GM23338 (cell line): ENCODE measurements at regions not wholly inside any gene's neighbourhood (a gene's known extent, or its start where the extent isn't known, plus 50 kb on each side); places are given as distances from the start of the nearest gene placed in this dataset.

Experiments used
- ATAC-seq: fragments of 200-7000 bp; cut with Tn5 transposase; 3 replicates; pipeline ENCODE4 v1.9.1; 2020
- DNase-seq: peaks from one replicate; pipeline ENCODE4 v3.0.0-alpha.2; 2015; ENCODE audit warnings: low spot score
- H2AFZ ChIP-seq: fragments of 200-600 bp; sonication (generic); 2 replicates; pipeline ENCODE4 v1.8.0; 2016; ENCODE audit warnings: antibody characterized with exemption, mild to moderate bottlenecking, moderate library complexity
- H3F3A ChIP-seq: fragments of 200-600 bp; sonication (generic); replicated peaks from 2 replicates; pipeline ENCODE4 v1.8.0; 2017; ENCODE audit warnings: antibody characterized with exemption, mixed run types, low read depth
- H3K27ac ChIP-seq: fragments of 200-600 bp; sonication (generic); 2 replicates; pipeline ENCODE4 v1.6.1; 2016; ENCODE audit warnings: low read depth
- H3K27me3 ChIP-seq: fragments of 200-600 bp; sonication (generic); 2 replicates; pipeline ENCODE4 v1.8.0; 2016; ENCODE audit warnings: mild to moderate bottlenecking, mixed run types, moderate library complexity; ENCODE audit not compliant: insufficient read depth
- H3K36me3 ChIP-seq: fragments of 200-600 bp; sonication (generic); 2 replicates; pipeline ENCODE4 v1.8.0; 2016; ENCODE audit warnings: mild to moderate bottlenecking; ENCODE audit not compliant: insufficient read depth
- H3K4me1 ChIP-seq: fragments of 200-600 bp; sonication (generic); 2 replicates; pipeline ENCODE4 v1.8.0; 2016; ENCODE audit warnings: mild to moderate bottlenecking, moderate library complexity; ENCODE audit not compliant: insufficient read depth
- H3K4me2 ChIP-seq: fragments of 200-600 bp; sonication (generic); 2 replicates; pipeline ENCODE4 v1.7.1; 2017; ENCODE audit warnings: mixed run types
- H3K4me3 ChIP-seq: fragments of 200-600 bp; sonication (generic); 2 replicates; pipeline ENCODE4 v1.6.1; 2016; ENCODE audit warnings: mixed run types
- H3K79me2 ChIP-seq: fragments of 200-600 bp; sonication (generic); replicated peaks from 2 replicates; pipeline ENCODE4 v1.8.0; 2017; ENCODE audit warnings: mild to moderate bottlenecking; ENCODE audit not compliant: insufficient read depth
- H3K9me2 ChIP-seq: fragments of 200-600 bp; sonication (generic); 2 replicates; pipeline ENCODE4 v1.8.0; 2017; ENCODE audit not compliant: insufficient read depth
- H4K20me1 ChIP-seq: fragments of 200-600 bp; sonication (generic); replicated peaks from 2 replicates; pipeline ENCODE4 v1.8.0; 2017; ENCODE audit warnings: mild to moderate bottlenecking; ENCODE audit not compliant: insufficient read depth
- H3K27ac Mint-ChIP-seq: 2 replicates; pipeline ENCODE4 v1.8.0; 2020; ENCODE audit warnings: inconsistent platforms, mild to moderate bottlenecking, moderate library complexity, mixed read lengths
- H3K27me3 Mint-ChIP-seq: 3 replicates; pipeline ENCODE4 v1.8.0; 2022; ENCODE audit warnings: low read depth, mild to moderate bottlenecking, moderate library complexity, mixed read lengths, inconsistent platforms; ENCODE audit not compliant: insufficient read depth, poor library complexity
- H3K36me3 Mint-ChIP-seq: 3 replicates; pipeline ENCODE4 v1.8.0; 2021; ENCODE audit warnings: low read depth, mild to moderate bottlenecking, inconsistent platforms, moderate library complexity, mixed read lengths
- H3K4me1 Mint-ChIP-seq: 3 replicates; pipeline ENCODE4 v1.8.0; 2020; ENCODE audit warnings: mild to moderate bottlenecking, inconsistent platforms, mixed read lengths
- H3K4me3 Mint-ChIP-seq: 3 replicates; pipeline ENCODE4 v1.8.0; 2021; ENCODE audit warnings: moderate library complexity, mild to moderate bottlenecking, inconsistent platforms, mixed read lengths
- H3K9me3 Mint-ChIP-seq: 3 replicates; pipeline ENCODE4 v1.8.0; 2020; ENCODE audit warnings: moderate library complexity, mild to moderate bottlenecking, inconsistent platforms, mixed read lengths
- EZH2phosphoT487 ChIP-seq: fragments of 200-600 bp; sonication (generic); IDR thresholded peaks from one replicate; pipeline ENCODE4 v1.8.1; 2018; ENCODE audit warnings: antibody characterized with exemption; ENCODE audit not compliant: unreplicated experiment
- JUNB ChIP-seq: IDR thresholded peaks from one replicate; pipeline ENCODE4 v1.6.1; 2016; ENCODE audit warnings: antibody characterized with exemption; ENCODE audit not compliant: unreplicated experiment
- NANOG ChIP-seq: IDR thresholded peaks from 2 replicates; pipeline ENCODE4 v1.6.1; 2016; ENCODE audit warnings: antibody characterized with exemption, borderline replicate concordance
- POLR2AphosphoS5 ChIP-seq: IDR thresholded peaks from 2 replicates; pipeline ENCODE4 v1.6.1; 2016; ENCODE audit warnings: antibody characterized with exemption, low read depth
- ZNF114 ChIP-seq: fragments of 250-450 bp; sonication (Bioruptor Pico); IDR thresholded peaks from 2 replicates; pipeline ENCODE4 v1.5.0; 2020; ENCODE audit warnings: mild to moderate bottlenecking, moderate library complexity
- TF ChIP-seq, protein P1 (sequence below): fragments of 250-450 bp; sonication (Bioruptor Pico); IDR thresholded peaks from 2 replicates; pipeline ENCODE4 v1.5.0; 2020; ENCODE audit warnings: mild to moderate bottlenecking, moderate library complexity
- TF ChIP-seq, protein P2 (sequence below), 2 experiments: fragments of 200-600 bp in 1 of 2; sonication (generic) in 1 of 2; conservative IDR thresholded peaks; 2 replicates each; pipeline versions ENCODE4 v1.5.1 to v1.6.1; 2016 to 2017; ENCODE audit warnings: antibody characterized with exemption in 2 of 2, low read depth in 2 of 2, mild to moderate bottlenecking in 2 of 2, moderate library complexity in 1 of 2
- TF ChIP-seq, protein P3 (sequence below): IDR thresholded peaks from one replicate; pipeline ENCODE4 v1.6.1; 2018; ENCODE audit warnings: antibody characterized with exemption; ENCODE audit not compliant: unreplicated experiment

DNA sequence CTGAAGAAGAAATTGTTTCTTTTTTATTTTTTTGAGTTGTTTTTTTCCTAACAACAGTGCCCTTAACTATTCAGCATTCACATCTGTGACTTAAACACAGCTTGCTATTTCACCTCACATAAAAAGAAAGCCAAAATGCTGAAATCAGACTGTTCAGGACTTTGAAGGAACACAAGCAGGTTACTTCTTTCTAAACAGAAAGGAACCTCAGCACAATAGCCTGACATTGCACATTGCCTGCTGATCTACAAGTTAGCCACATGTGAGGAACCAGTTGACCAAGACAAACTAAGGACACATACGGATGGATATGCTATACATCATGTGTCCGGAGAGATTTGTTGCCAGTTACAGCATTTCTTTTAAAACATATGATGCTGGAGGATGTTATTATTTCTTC is 331.1 kb downstream of the FSIP2 start (continued):
- TF ChIP-seq, protein P1, sequence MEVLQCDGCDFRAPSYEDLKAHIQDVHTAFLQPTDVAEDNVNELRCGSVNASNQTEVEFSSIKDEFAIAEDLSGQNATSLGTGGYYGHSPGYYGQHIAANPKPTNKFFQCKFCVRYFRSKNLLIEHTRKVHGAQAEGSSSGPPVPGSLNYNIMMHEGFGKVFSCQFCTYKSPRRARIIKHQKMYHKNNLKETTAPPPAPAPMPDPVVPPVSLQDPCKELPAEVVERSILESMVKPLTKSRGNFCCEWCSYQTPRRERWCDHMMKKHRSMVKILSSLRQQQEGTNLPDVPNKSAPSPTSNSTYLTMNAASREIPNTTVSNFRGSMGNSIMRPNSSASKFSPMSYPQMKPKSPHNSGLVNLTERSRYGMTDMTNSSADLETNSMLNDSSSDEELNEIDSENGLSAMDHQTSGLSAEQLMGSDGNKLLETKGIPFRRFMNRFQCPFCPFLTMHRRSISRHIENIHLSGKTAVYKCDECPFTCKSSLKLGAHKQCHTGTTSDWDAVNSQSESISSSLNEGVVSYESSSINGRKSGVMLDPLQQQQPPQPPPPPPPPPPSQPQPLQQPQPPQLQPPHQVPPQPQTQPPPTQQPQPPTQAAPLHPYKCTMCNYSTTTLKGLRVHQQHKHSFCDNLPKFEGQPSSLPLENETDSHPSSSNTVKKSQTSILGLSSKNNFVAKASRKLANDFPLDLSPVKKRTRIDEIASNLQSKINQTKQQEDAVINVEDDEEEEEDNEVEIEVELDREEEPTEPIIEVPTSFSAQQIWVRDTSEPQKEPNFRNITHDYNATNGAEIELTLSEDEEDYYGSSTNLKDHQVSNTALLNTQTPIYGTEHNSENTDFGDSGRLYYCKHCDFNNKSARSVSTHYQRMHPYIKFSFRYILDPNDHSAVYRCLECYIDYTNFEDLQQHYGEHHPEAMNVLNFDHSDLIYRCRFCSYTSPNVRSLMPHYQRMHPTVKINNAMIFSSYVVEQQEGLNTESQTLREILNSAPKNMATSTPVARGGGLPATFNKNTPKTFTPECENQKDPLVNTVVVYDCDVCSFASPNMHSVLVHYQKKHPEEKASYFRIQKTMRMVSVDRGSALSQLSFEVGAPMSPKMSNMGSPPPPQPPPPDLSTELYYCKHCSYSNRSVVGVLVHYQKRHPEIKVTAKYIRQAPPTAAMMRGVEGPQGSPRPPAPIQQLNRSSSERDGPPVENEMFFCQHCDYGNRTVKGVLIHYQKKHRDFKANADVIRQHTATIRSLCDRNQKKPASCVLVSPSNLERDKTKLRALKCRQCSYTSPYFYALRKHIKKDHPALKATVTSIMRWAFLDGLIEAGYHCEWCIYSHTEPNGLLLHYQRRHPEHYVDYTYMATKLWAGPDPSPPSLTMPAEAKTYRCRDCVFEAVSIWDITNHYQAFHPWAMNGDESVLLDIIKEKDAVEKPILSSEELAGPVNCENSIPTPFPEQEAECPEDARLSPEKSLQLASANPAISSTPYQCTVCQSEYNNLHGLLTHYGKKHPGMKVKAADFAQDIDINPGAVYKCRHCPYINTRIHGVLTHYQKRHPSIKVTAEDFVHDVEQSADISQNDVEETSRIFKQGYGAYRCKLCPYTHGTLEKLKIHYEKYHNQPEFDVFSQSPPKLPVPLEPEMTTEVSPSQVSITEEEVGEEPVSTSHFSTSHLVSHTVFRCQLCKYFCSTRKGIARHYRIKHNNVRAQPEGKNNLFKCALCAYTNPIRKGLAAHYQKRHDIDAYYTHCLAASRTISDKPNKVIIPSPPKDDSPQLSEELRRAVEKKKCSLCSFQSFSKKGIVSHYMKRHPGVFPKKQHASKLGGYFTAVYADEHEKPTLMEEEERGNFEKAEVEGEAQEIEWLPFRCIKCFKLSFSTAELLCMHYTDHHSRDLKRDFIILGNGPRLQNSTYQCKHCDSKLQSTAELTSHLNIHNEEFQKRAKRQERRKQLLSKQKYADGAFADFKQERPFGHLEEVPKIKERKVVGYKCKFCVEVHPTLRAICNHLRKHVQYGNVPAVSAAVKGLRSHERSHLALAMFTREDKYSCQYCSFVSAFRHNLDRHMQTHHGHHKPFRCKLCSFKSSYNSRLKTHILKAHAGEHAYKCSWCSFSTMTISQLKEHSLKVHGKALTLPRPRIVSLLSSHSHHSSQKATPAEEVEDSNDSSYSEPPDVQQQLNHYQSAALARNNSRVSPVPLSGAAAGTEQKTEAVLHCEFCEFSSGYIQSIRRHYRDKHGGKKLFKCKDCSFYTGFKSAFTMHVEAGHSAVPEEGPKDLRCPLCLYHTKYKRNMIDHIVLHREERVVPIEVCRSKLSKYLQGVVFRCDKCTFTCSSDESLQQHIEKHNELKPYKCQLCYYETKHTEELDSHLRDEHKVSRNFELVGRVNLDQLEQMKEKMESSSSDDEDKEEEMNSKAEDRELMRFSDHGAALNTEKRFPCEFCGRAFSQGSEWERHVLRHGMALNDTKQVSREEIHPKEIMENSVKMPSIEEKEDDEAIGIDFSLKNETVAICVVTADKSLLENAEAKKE (CRISPR knock-in tag), result no peak
- TF ChIP-seq NANOG (no peak), JUNB (no peak)
- TF ChIP-seq, protein P2, sequence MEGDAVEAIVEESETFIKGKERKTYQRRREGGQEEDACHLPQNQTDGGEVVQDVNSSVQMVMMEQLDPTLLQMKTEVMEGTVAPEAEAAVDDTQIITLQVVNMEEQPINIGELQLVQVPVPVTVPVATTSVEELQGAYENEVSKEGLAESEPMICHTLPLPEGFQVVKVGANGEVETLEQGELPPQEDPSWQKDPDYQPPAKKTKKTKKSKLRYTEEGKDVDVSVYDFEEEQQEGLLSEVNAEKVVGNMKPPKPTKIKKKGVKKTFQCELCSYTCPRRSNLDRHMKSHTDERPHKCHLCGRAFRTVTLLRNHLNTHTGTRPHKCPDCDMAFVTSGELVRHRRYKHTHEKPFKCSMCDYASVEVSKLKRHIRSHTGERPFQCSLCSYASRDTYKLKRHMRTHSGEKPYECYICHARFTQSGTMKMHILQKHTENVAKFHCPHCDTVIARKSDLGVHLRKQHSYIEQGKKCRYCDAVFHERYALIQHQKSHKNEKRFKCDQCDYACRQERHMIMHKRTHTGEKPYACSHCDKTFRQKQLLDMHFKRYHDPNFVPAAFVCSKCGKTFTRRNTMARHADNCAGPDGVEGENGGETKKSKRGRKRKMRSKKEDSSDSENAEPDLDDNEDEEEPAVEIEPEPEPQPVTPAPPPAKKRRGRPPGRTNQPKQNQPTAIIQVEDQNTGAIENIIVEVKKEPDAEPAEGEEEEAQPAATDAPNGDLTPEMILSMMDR (conservative IDR thresholded peaks at IDR 0.05; ENCODE audit: low read depth in 2 of 2), result no peak

DNA sequence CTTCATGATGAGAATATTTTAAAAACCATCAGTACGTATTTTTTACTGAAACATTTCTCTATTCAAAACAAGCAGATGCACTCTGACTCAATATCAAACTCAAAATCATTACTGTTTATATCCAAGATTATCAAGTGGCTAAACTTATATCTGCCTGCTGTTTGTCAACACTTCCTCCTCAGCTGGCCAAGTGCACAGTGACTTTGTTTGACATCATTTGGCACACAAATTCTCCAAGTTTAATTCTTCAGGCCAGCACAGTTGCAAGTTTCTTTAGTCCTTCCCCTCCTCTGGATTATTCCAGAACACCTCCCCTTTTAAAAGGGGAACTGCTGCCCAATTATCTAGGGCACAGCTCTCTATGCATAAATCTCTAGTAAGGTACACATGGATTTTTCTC is 346.6 kb downstream of the FSIP2 start:
- Mint-ChIP-seq H3K36me3 (no peaks in the 10 kb centered on the region), H3K4me3 (no peak overlapping the region), H3K9me3 (peaks cover 5% of the 10 kb centered on the region; the same call in 1 of the 3 replicates), H3K27me3 (no peaks in the 10 kb centered on the region), H3K4me1 (peaks cover 6% of the 10 kb centered on the region; the same call in 2 of the 3 replicates), H3K27ac (no peak overlapping the region; the same call in 1 of the 2 replicates)
- H3K36me3 ChIP-seq, result no peaks in the 10 kb centered on the region
- no peaks in the 10 kb centered on the region for H4K20me1 ChIP-seq
- ATAC-seq (no peak), DNase-seq (no peak)
- no peak overlapping the region for H3K27ac ChIP-seq
- no peak overlapping the region for H2AFZ ChIP-seq
- H3K4me1 ChIP-seq, result peaks cover 4% of the 10 kb centered on the region; the same call in 1 of the 2 replicates
- no peaks in the 10 kb centered on the region for H3K79me2 ChIP-seq
- H3K9me2 ChIP-seq, result no peaks in the 10 kb centered on the region
- no peaks in the 10 kb centered on the region for H3F3A ChIP-seq
- no peak overlapping the region for H3K4me2 ChIP-seq
- no peaks in the 10 kb centered on the region for H3K27me3 ChIP-seq
- no peak overlapping the region for H3K4me3 ChIP-seq
- TF ChIP-seq POLR2AphosphoS5 (no peak), EZH2phosphoT487 (no peak), NANOG (no peak), ZNF114 (no peak)
- TF ChIP-seq, protein P3, sequence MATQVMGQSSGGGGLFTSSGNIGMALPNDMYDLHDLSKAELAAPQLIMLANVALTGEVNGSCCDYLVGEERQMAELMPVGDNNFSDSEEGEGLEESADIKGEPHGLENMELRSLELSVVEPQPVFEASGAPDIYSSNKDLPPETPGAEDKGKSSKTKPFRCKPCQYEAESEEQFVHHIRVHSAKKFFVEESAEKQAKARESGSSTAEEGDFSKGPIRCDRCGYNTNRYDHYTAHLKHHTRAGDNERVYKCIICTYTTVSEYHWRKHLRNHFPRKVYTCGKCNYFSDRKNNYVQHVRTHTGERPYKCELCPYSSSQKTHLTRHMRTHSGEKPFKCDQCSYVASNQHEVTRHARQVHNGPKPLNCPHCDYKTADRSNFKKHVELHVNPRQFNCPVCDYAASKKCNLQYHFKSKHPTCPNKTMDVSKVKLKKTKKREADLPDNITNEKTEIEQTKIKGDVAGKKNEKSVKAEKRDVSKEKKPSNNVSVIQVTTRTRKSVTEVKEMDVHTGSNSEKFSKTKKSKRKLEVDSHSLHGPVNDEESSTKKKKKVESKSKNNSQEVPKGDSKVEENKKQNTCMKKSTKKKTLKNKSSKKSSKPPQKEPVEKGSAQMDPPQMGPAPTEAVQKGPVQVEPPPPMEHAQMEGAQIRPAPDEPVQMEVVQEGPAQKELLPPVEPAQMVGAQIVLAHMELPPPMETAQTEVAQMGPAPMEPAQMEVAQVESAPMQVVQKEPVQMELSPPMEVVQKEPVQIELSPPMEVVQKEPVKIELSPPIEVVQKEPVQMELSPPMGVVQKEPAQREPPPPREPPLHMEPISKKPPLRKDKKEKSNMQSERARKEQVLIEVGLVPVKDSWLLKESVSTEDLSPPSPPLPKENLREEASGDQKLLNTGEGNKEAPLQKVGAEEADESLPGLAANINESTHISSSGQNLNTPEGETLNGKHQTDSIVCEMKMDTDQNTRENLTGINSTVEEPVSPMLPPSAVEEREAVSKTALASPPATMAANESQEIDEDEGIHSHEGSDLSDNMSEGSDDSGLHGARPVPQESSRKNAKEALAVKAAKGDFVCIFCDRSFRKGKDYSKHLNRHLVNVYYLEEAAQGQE, result no peak
